GM19193 (cell line): ENCODE measurements at regions not wholly inside any gene's neighbourhood (a gene's known extent, or its start where the extent isn't known, plus 50 kb on each side); places are given as distances from the start of the nearest gene placed in this dataset.

ENCODE experiments used
- POLR2A ChIP-seq: IDR thresholded peaks from 4 replicates; pipeline ENCODE4 v1.6.1; 2011; ENCODE audit not compliant: insufficient read depth, insufficient read length; ENCODE audit errors: extremely low read depth

GRCh38 chr16:13863075-13863765 is 56.7 kb upstream of the ERCC4 start:
- TF ChIP-seq POLR2A: no peak

GRCh38 chr16:13864689-13865088 is 55.3 kb upstream of the ERCC4 start:
- TF ChIP-seq POLR2A: no peak

GRCh38 chr16:13866073-13866472 is 53.9 kb upstream of the ERCC4 start:
- TF ChIP-seq POLR2A: no peak
